ENCODE measurements at regions not wholly inside any gene's neighbourhood (a gene's known extent, or its start where the extent isn't known, plus 50 kb on each side); places are given as distances from the start of the nearest gene placed in this dataset.

DNA sequence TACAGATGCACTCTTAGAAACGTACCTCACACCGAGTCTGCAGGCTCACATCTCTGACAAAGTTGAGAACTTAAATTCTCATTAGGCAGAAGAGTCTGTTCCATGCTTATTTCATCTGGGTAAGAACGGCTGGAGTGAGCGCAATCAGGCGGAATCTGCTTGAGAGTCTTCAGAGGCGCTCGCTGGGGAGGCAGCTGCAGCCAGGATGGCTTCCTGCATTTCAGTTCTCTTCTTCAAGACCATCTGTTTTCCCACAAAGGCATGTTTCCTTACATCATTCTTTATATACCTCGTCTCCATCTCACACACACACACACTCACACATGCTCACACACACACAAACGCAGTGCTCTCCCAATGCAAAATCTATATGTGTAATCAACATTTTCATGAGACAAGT lies 497.1 kb downstream of the AJAP1 start:
- no peaks in the 10 kb centered on the region for H3K4me1 ChIP-seq (replicated peaks)
- no peaks in the 10 kb centered on the region for H3K27me3 ChIP-seq (replicated peaks; ENCODE audit: insufficient read depth)
- WGBS, result 82% methylated on average over 9 of the region's 9 CpGs
- H3K36me3 ChIP-seq, result no peaks in the 10 kb centered on the region
- H3K27ac ChIP-seq, result no peak overlapping the region
- H3K4me3 ChIP-seq, result no peak overlapping the region
- intact Hi-C loops (cut with DNase I), result no loop called here
- H3K9me3 ChIP-seq, result no peaks in the 10 kb centered on the region
- TF ChIP-seq POLR2AphosphoS5 (IDR thresholded peaks at IDR 0.05) (no peak), POLR2A (IDR thresholded peaks at IDR 0.05) (no peak)
- TF ChIP-seq, protein P1, sequence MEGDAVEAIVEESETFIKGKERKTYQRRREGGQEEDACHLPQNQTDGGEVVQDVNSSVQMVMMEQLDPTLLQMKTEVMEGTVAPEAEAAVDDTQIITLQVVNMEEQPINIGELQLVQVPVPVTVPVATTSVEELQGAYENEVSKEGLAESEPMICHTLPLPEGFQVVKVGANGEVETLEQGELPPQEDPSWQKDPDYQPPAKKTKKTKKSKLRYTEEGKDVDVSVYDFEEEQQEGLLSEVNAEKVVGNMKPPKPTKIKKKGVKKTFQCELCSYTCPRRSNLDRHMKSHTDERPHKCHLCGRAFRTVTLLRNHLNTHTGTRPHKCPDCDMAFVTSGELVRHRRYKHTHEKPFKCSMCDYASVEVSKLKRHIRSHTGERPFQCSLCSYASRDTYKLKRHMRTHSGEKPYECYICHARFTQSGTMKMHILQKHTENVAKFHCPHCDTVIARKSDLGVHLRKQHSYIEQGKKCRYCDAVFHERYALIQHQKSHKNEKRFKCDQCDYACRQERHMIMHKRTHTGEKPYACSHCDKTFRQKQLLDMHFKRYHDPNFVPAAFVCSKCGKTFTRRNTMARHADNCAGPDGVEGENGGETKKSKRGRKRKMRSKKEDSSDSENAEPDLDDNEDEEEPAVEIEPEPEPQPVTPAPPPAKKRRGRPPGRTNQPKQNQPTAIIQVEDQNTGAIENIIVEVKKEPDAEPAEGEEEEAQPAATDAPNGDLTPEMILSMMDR (IDR thresholded peaks at IDR 0.05), result no peak
- no peak for DNase-seq (ENCODE audit: low spot score)

DNA sequence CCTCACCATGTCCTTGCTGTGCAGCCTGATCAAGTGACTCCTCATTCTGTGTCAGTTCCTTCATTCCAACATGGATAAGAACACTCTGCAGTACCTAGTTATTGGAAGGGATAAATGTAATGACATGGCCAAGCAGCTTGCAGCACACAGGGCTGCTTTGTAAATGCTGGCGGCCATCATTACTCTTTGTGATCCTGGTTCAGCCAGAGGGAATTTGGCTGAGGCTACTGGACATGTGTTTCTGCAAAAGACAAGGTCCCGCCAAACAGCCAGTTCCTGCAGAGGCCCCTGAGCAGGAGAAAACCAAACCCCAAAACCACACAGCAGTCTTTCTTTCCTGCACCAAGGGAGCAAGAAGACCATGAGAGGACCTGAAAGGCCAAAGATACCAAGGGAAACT lies 495.8 kb downstream of the AJAP1 start:
- intact Hi-C loops (cut with DNase I), result no loop called here
- no peak overlapping the region for H3K27ac ChIP-seq
- no peaks in the 10 kb centered on the region for H3K9me3 ChIP-seq
- no peak for DNase-seq (ENCODE audit: low spot score)
- WGBS, result 75% methylated on average over 2 of the region's 2 CpGs
- TF ChIP-seq, protein P1 (IDR thresholded peaks at IDR 0.05), result no peak
- TF ChIP-seq POLR2AphosphoS5 (IDR thresholded peaks at IDR 0.05) (no peak), POLR2A (IDR thresholded peaks at IDR 0.05) (no peak)
- H3K36me3 ChIP-seq, result no peaks in the 10 kb centered on the region
- no peak overlapping the region for H3K4me3 ChIP-seq
- H3K4me1 ChIP-seq (replicated peaks), result no peaks in the 10 kb centered on the region
- H3K27me3 ChIP-seq (replicated peaks; ENCODE audit: insufficient read depth), result no peaks in the 10 kb centered on the region

DNA sequence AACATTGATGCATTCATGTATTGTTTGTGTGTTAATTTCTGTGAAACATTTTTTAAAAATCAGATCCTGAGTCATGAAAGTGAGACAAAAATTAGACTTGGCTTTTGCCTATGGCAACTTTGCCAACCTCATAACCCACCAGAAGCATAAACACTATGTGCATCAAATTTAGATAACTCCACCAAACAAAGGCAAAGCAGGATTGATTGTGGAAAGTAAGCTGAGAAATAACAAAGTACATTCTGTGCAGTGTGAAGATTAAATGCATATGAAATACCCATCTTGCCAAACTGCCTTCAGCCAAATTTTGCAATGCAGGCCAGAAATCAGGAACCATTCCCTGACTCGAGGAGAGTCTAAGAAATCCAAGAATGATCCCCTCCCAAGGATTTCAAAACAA lies 493.4 kb downstream of the AJAP1 start:
- H3K27me3 ChIP-seq (replicated peaks; ENCODE audit: insufficient read depth), result peaks cover 9% of the 10 kb centered on the region
- no peaks in the 10 kb centered on the region for H3K9me3 ChIP-seq
- no peak for DNase-seq (ENCODE audit: low spot score)
- H3K27ac ChIP-seq, result no peak overlapping the region
- no peaks in the 10 kb centered on the region for H3K36me3 ChIP-seq
- WGBS, result 48% methylated on average over 1 of the region's 1 CpG
- no peaks in the 10 kb centered on the region for H3K4me1 ChIP-seq (replicated peaks)
- TF ChIP-seq POLR2AphosphoS5 (IDR thresholded peaks at IDR 0.05) (no peak), POLR2A (IDR thresholded peaks at IDR 0.05) (no peak)
- TF ChIP-seq, protein P1 (IDR thresholded peaks at IDR 0.05), result no peak
- no peak overlapping the region for H3K4me3 ChIP-seq
- intact Hi-C loops (cut with DNase I), result no loop called here

DNA sequence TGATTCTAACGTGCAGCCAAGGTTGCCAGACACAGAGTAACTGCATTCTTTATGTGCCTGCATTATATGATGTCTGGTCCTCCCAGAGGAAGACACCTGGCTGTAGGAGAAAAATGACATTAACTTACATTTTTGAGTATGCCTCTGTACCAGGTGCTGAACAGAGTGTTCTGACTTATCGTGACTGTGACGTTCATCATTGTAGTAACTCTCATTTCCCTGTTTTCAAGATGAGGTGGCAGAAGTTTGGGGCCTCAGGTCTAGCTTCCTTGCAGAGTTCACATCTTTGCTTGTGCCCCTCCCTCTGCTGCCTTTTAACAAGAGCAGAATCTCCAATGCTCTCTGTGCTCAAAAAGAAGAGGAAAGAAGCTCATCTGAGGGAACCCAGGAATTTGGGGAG lies 488.0 kb downstream of the AJAP1 start:
- TF ChIP-seq POLR2AphosphoS5 (IDR thresholded peaks at IDR 0.05) (no peak), POLR2A (IDR thresholded peaks at IDR 0.05) (no peak)
- TF ChIP-seq, protein P1 (IDR thresholded peaks at IDR 0.05), result no peak
- Histone ChIP-seq H3K27me3 (replicated peaks; ENCODE audit: insufficient read depth) (peaks cover 12% of the 10 kb centered on the region), H3K9me3 (no peaks in the 10 kb centered on the region), H3K4me3 (no peak overlapping the region), H3K36me3 (no peaks in the 10 kb centered on the region), H3K4me1 (replicated peaks) (no peaks in the 10 kb centered on the region), H3K27ac (no peak overlapping the region)
- no peak for DNase-seq (ENCODE audit: low spot score)
- 72% methylated on average over 3 of the region's 3 CpGs for WGBS
- intact Hi-C loops (cut with DNase I), result no loop called here

DNA sequence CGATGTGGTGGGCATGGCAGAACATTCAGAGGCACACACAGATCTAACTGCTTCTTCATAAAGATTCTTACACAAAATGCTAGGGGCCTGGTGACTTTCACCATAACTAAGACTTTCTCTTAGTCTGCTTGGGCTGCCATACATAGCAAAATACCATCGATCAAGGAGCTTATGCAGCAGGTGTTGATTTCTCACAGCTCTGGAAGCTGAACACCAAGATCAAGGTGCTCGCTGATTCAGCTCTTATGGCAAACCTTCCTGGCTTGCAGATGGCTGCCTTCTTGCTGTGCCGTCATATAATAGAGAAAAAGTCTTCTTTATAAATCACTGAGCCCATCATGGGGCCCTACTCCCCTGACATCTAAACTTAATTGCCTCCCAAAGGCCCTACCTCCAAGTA lies 487.3 kb downstream of the AJAP1 start:
- intact Hi-C loops (cut with DNase I), result no loop called here
- Histone ChIP-seq H3K27ac (no peak overlapping the region), H3K4me1 (replicated peaks) (no peaks in the 10 kb centered on the region), H3K4me3 (no peak overlapping the region), H3K36me3 (no peaks in the 10 kb centered on the region), H3K9me3 (no peaks in the 10 kb centered on the region), H3K27me3 (replicated peaks; ENCODE audit: insufficient read depth) (peaks cover 12% of the 10 kb centered on the region)
- no peak for TF ChIP-seq POLR2A (IDR thresholded peaks at IDR 0.05)
- TF ChIP-seq POLR2AphosphoS5 (IDR thresholded peaks at IDR 0.05), result no peak
- TF ChIP-seq, protein P1 (IDR thresholded peaks at IDR 0.05), result no peak
- DNase-seq (ENCODE audit: low spot score), result no peak
- WGBS, result 84% methylated on average over 4 of the region's 4 CpGs

Data from prostate gland (tissue), 2 donors.